ENCODE measurements at regions not wholly inside any gene's neighbourhood (a gene's known extent, or its start where the extent isn't known, plus 50 kb on each side); places are given as distances from the start of the nearest gene placed in this dataset.

- peaks cover 3% of the 10 kb centered on the region for H3K4me1 ChIP-seq (ENCODE audit: insufficient read depth)
- no peak overlapping the region for H3K27ac ChIP-seq
- TF ChIP-seq POLR2A (IDR thresholded peaks at IDR 0.05), result no peak
- TF ChIP-seq CTCF (IDR thresholded peaks at IDR 0.05), result no peak
- WGBS, 3 donors, result 95 to 100% (median 100%) methylated on average over 1 of the region's 1 CpG
- H3K9me3 ChIP-seq, result no peaks in the 10 kb centered on the region
- H3K4me3 ChIP-seq, result no peak overlapping the region
- intact Hi-C loops (cut with DNase I), result no loop called here
- DNase-seq, result no peak
- no peaks in the 10 kb centered on the region for H3K27me3 ChIP-seq
- no peaks in the 10 kb centered on the region for H3K36me3 ChIP-seq
Measured at GRCh38 chr13:24071016-24071415, 89.5 kb upstream of the SPATA13 start.

GRCh38 chr13:24071423-24072075 lies 89.0 kb upstream of the SPATA13 start:
- intact Hi-C loops (cut with DNase I), result no loop called here
- H3K4me1 ChIP-seq (ENCODE audit: insufficient read depth), result peaks cover 7% of the 10 kb centered on the region
- H3K4me3 ChIP-seq, result no peak overlapping the region
- 29 to 31% (median 29%) methylated on average over 6 of the region's 6 CpGs for WGBS, 3 donors
- H3K36me3 ChIP-seq, result no peaks in the 10 kb centered on the region
- no peaks in the 10 kb centered on the region for H3K27me3 ChIP-seq
- no peaks in the 10 kb centered on the region for H3K9me3 ChIP-seq
- TF ChIP-seq EP300 (IDR thresholded peaks at IDR 0.05), result no peak
- no peak for DNase-seq
- H3K27ac ChIP-seq, result no peak overlapping the region

GRCh38 chr13:24073657-24074056 lies 86.9 kb upstream of the SPATA13 start:
- peaks cover 8% of the 10 kb centered on the region for H3K4me1 ChIP-seq (ENCODE audit: insufficient read depth)
- no peak overlapping the region for H3K4me3 ChIP-seq
- no peaks in the 10 kb centered on the region for H3K27me3 ChIP-seq
- H3K36me3 ChIP-seq, result no peaks in the 10 kb centered on the region
- no peak for TF ChIP-seq POLR2A (IDR thresholded peaks at IDR 0.05)
- TF ChIP-seq CTCF (IDR thresholded peaks at IDR 0.05), result no peak
- no peak for TF ChIP-seq EP300 (IDR thresholded peaks at IDR 0.05)
- DNase-seq, result no peak
- intact Hi-C loops (cut with DNase I), result no loop called here
- no peaks in the 10 kb centered on the region for H3K9me3 ChIP-seq
- H3K27ac ChIP-seq, result no peak overlapping the region
- WGBS, 3 donors, result 92 to 96% (median 95%) methylated on average over 2 of the region's 2 CpGs

GRCh38 chr13:24074678-24075077 lies 85.8 kb upstream of the SPATA13 start:
- intact Hi-C loops (cut with DNase I), result no loop called here
- Histone ChIP-seq H3K27me3 (no peaks in the 10 kb centered on the region), H3K4me3 (no peak overlapping the region), H3K9me3 (no peaks in the 10 kb centered on the region), H3K36me3 (no peaks in the 10 kb centered on the region), H3K4me1 (ENCODE audit: insufficient read depth) (peaks cover 9% of the 10 kb centered on the region), H3K27ac (no peak overlapping the region)
- TF ChIP-seq EP300 (IDR thresholded peaks at IDR 0.05) (no peak), POLR2A (IDR thresholded peaks at IDR 0.05) (no peak)
- DNase-seq, result no peak
- WGBS, 3 donors, result 57 to 63% (median 58%) methylated on average over 2 of the region's 2 CpGs

- Histone ChIP-seq H3K4me3 (no peak overlapping the region), H3K4me1 (ENCODE audit: insufficient read depth) (peaks cover 10% of the 10 kb centered on the region), H3K9me3 (no peaks in the 10 kb centered on the region), H3K27me3 (no peaks in the 10 kb centered on the region), H3K36me3 (no peaks in the 10 kb centered on the region), H3K27ac (no peak overlapping the region)
- no peak for DNase-seq
- intact Hi-C loops (cut with DNase I), result no loop called here
- TF ChIP-seq POLR2A (IDR thresholded peaks at IDR 0.05) (no peak), CTCF (IDR thresholded peaks at IDR 0.05) (no peak), EP300 (IDR thresholded peaks at IDR 0.05) (no peak)
- WGBS, 3 donors, result 44 to 55% (median 47%) methylated on average over 7 of the region's 7 CpGs
Measured at GRCh38 chr13:24075137-24075975, 85.2 kb upstream of the SPATA13 start.

Data from ovary (tissue), 7 donors.